ENCODE measurements at regions not wholly inside any gene's neighbourhood (a gene's known extent, or its start where the extent isn't known, plus 50 kb on each side); places are given as distances from the start of the nearest gene placed in this dataset.
"Not testable (repeated sequence)": the region's sequence is repeated elsewhere in the genome, so short reads cannot be mapped to it uniquely, and the experiment has no call there.

DNA sequence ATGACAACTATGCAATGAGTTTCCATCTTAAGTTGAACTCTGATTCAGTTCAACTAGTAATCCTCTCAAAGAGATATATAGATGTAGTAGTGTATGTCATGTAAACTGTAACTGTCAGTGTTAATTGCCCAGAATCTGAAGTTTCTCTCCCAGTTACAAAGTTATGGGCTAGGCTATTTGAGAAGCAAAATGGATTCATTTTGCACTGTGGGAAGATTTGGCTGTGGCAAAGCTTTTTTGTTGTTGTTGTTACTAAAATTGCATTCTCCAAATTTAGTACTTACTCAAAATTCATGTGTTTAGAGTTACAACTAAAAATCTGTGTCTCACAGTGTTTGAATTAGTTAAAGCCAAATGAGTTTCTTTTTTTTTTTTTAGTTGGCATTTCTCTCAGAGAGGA, 219.0 kb downstream of the KCNJ2 start:
- H3K4me2 ChIP-seq (ENCODE audit: low read depth, low read length, poor library complexity, severe bottlenecking), result no peak overlapping the region
- H3K9me2 ChIP-seq (replicated peaks; ENCODE audit: low read depth, low read length), result no peaks in the 10 kb centered on the region
- no peaks in the 10 kb centered on the region for H3F3A ChIP-seq (ENCODE audit: low read depth)
- H4K20me1 ChIP-seq (ENCODE audit: insufficient read depth, low read length, poor library complexity, severe bottlenecking), result no peaks in the 10 kb centered on the region
- no peak overlapping the region for H3K9ac ChIP-seq (ENCODE audit: low read depth, low read length, poor library complexity, severe bottlenecking)
- H2AFZ ChIP-seq (ENCODE audit: low read length), result no peak overlapping the region
- no peaks in the 10 kb centered on the region for H3K27me3 ChIP-seq (ENCODE audit: insufficient read depth, low read length, poor library complexity, severe bottlenecking)
- no peak overlapping the region for H3K4me3 ChIP-seq (ENCODE audit: low read length, poor library complexity, severe bottlenecking)
- H3K9me3 ChIP-seq (ENCODE audit: insufficient read depth, low read depth, low read length), result no peaks in the 10 kb centered on the region
- H3K4me1 ChIP-seq (ENCODE audit: insufficient read depth, low read length, poor library complexity, severe bottlenecking), result no peaks in the 10 kb centered on the region
- no peak for TF ChIP-seq EZH2phosphoT487 (IDR thresholded peaks at IDR 0.05; ENCODE audit: borderline replicate concordance)
- no peak for TF ChIP-seq CTCF (conservative IDR thresholded peaks at IDR 0.05; ENCODE audit: low read length)
- no peaks in the 10 kb centered on the region for H3K79me2 ChIP-seq (ENCODE audit: insufficient read depth, low read length)
- H3K36me3 ChIP-seq (ENCODE audit: insufficient read depth, low read length), result no peaks in the 10 kb centered on the region

DNA sequence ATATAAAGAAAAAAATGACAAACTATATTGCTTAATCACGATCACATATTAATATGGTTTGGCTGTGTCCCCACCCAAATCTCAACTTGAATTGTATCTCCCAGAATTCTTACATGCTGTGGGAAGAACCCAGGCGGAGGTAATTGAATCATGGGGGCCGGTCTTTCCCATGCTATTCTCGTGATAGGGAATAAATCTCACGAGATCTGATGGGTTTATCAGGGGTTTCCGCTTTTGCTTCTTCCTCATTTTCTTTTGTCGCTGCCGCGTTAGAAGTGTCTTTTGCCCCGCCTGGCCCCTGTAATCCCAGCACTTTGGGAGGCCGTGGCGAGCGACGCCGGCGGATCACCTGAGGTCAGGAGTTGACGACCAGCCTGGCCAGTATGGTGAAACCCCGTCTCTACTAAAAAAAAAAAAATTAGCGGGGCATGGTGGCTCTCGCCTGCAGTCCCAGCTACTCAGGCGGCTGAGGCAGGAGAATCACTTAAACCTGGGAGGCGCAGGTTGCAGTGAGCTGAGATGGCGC, 220.0 kb downstream of the KCNJ2 start:
- not testable (repeated sequence) for H3K79me2 ChIP-seq (ENCODE audit: insufficient read depth, low read length); H4K20me1 ChIP-seq (ENCODE audit: insufficient read depth, low read length, poor library complexity, severe bottlenecking); H3K4me2 ChIP-seq (ENCODE audit: low read depth, low read length, poor library complexity, severe bottlenecking); H3K27me3 ChIP-seq (ENCODE audit: insufficient read depth, low read length, poor library complexity, severe bottlenecking); H3K4me1 ChIP-seq (ENCODE audit: insufficient read depth, low read length, poor library complexity, severe bottlenecking); H3F3A ChIP-seq (ENCODE audit: low read depth); H3K9ac ChIP-seq (ENCODE audit: low read depth, low read length, poor library complexity, severe bottlenecking); H3K4me3 ChIP-seq (ENCODE audit: low read length, poor library complexity, severe bottlenecking); H3K36me3 ChIP-seq (ENCODE audit: insufficient read depth, low read length); H3K9me3 ChIP-seq (ENCODE audit: insufficient read depth, low read depth, low read length); H2AFZ ChIP-seq (ENCODE audit: low read length); H3K9me2 ChIP-seq (replicated peaks; ENCODE audit: low read depth, low read length)

DNA sequence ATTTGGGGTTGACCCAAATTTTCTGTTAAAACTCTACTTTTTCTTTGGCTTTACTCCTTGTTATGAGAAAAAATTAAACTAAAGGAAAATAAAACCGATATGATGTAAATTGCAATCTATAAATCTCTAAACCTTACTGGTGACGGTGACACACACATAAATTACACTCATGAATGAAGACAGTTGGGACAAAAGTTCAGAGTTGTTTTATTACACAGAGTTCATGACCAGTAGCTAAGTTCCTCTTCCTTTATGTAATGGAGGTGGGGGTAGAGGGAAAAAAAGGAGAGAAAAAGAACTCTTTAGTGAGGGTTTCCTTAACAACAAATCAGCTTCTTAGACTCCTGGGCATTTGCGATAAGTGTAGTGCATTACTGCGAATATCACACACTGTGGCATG, 220.7 kb downstream of the KCNJ2 start:
- H2AFZ ChIP-seq (ENCODE audit: low read length), result no peak overlapping the region
- no peaks in the 10 kb centered on the region for H3K27me3 ChIP-seq (ENCODE audit: insufficient read depth, low read length, poor library complexity, severe bottlenecking)
- H3K9me3 ChIP-seq (ENCODE audit: insufficient read depth, low read depth, low read length), result no peaks in the 10 kb centered on the region
- TF ChIP-seq EZH2phosphoT487 (IDR thresholded peaks at IDR 0.05; ENCODE audit: borderline replicate concordance), result no peak
- no peak for TF ChIP-seq CTCF (conservative IDR thresholded peaks at IDR 0.05; ENCODE audit: low read length)
- H4K20me1 ChIP-seq (ENCODE audit: insufficient read depth, low read length, poor library complexity, severe bottlenecking), result no peaks in the 10 kb centered on the region
- H3K4me2 ChIP-seq (ENCODE audit: low read depth, low read length, poor library complexity, severe bottlenecking), result no peak overlapping the region
- H3K9me2 ChIP-seq (replicated peaks; ENCODE audit: low read depth, low read length), result no peaks in the 10 kb centered on the region
- no peaks in the 10 kb centered on the region for H3K79me2 ChIP-seq (ENCODE audit: insufficient read depth, low read length)
- H3K9ac ChIP-seq (ENCODE audit: low read depth, low read length, poor library complexity, severe bottlenecking), result no peak overlapping the region
- no peak overlapping the region for H3K4me3 ChIP-seq (ENCODE audit: low read length, poor library complexity, severe bottlenecking)
- no peaks in the 10 kb centered on the region for H3K4me1 ChIP-seq (ENCODE audit: insufficient read depth, low read length, poor library complexity, severe bottlenecking)
- H3F3A ChIP-seq (ENCODE audit: low read depth), result no peaks in the 10 kb centered on the region
- H3K36me3 ChIP-seq (ENCODE audit: insufficient read depth, low read length), result no peaks in the 10 kb centered on the region

DNA sequence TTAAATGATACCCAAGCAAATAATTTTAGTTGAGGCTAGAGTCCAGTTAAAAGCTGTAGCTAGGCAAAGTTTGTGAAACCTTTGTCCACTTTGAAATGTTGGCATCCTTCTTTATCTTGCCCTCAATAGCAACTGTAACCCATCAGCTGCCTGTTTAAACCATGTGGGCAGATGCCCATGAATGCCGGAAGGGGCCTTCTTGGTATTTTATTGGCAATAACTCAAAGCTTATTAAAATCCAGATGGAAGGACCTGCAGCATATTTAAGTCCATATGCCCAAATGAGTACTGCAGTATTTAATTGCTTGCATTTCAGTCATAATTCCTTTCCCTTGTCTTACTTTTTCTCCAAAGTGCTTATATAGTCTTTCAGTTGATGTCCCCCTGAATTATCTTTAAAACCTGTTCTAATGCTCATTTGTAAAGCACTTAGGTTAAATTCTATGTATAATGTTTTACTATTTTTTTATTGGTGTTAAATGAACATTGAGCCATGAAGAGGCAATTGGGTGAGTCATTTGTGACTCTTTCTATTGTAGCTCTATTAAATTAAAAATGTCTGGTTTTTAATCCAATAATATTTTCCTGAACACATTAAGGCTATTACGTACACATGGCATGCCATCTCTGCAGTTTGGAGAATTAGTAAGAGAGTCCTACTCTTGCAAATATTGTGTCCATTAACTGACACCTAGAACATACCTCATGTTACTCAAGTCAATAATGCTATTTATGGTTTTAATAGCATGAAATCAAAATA, 225.3 kb downstream of the KCNJ2 start:
- H3K9me3 ChIP-seq (ENCODE audit: insufficient read depth, low read depth, low read length), result no peaks in the 10 kb centered on the region
- no peak overlapping the region for H3K9ac ChIP-seq (ENCODE audit: low read depth, low read length, poor library complexity, severe bottlenecking)
- H3K36me3 ChIP-seq (ENCODE audit: insufficient read depth, low read length), result no peaks in the 10 kb centered on the region
- H3K9me2 ChIP-seq (replicated peaks; ENCODE audit: low read depth, low read length), result no peaks in the 10 kb centered on the region
- no peaks in the 10 kb centered on the region for H3F3A ChIP-seq (ENCODE audit: low read depth)
- H3K4me2 ChIP-seq (ENCODE audit: low read depth, low read length, poor library complexity, severe bottlenecking), result no peak overlapping the region
- H3K27me3 ChIP-seq (ENCODE audit: insufficient read depth, low read length, poor library complexity, severe bottlenecking), result no peaks in the 10 kb centered on the region
- no peaks in the 10 kb centered on the region for H3K79me2 ChIP-seq (ENCODE audit: insufficient read depth, low read length)
- no peak for TF ChIP-seq EZH2phosphoT487 (IDR thresholded peaks at IDR 0.05; ENCODE audit: borderline replicate concordance)
- TF ChIP-seq CTCF (conservative IDR thresholded peaks at IDR 0.05; ENCODE audit: low read length), result no peak
- H3K4me1 ChIP-seq (ENCODE audit: insufficient read depth, low read length, poor library complexity, severe bottlenecking), result no peaks in the 10 kb centered on the region
- H2AFZ ChIP-seq (ENCODE audit: low read length), result no peak overlapping the region
- H3K4me3 ChIP-seq (ENCODE audit: low read length, poor library complexity, severe bottlenecking), result no peak overlapping the region
- no peaks in the 10 kb centered on the region for H4K20me1 ChIP-seq (ENCODE audit: insufficient read depth, low read length, poor library complexity, severe bottlenecking)

Data from Loucy (cell line).